ENCODE measurements at regions not wholly inside any gene's neighbourhood (a gene's known extent, or its start where the extent isn't known, plus 50 kb on each side); places are given as distances from the start of the nearest gene placed in this dataset.
"Not testable (repeated sequence)": the region's sequence is repeated elsewhere in the genome, so short reads cannot be mapped to it uniquely, and the experiment has no call there.

GRCh38 chr13:108056278-108056677 is 159.1 kb downstream of the LIG4 start:
- H3K27me3 ChIP-seq (ENCODE audit: control insufficient read depth, insufficient read depth, low read length), result no peaks in the 10 kb centered on the region
- no CpG with 5 or more reads among the region's 2 CpGs for WGBS (ENCODE audit: insufficient coverage)
- no peak overlapping the region for H3K27ac ChIP-seq (ENCODE audit: low read depth, low read length)
- DNase-seq (ENCODE audit: low read depth in 4 of 6, low spot score in 6 of 6), result peak in 3 of 6 donors; percentile 2 to 81 (median 63)
- H3K9me3 ChIP-seq (ENCODE audit: control insufficient read depth, insufficient read depth, low read length), result no peaks in the 10 kb centered on the region
- no peaks in the 10 kb centered on the region for H3K4me1 ChIP-seq (ENCODE audit: control insufficient read depth, insufficient read depth, low read length)
- H3K4me3 ChIP-seq (ENCODE audit: low read depth, low read length), result no peak overlapping the region
- no peaks in the 10 kb centered on the region for H3K36me3 ChIP-seq (ENCODE audit: control insufficient read depth, insufficient read depth, low read length)

GRCh38 chr13:108049211-108049610 is 166.1 kb downstream of the LIG4 start:
- no peak overlapping the region for H3K27ac ChIP-seq (ENCODE audit: low read depth, low read length)
- H3K4me1 ChIP-seq (ENCODE audit: control insufficient read depth, insufficient read depth, low read length), result no peaks in the 10 kb centered on the region
- no peak for DNase-seq (ENCODE audit: low read depth in 4 of 6, low spot score in 6 of 6)
- 83% methylated on average over 1 of the region's 4 CpGs for WGBS (ENCODE audit: insufficient coverage)
- H3K9me3 ChIP-seq (ENCODE audit: control insufficient read depth, insufficient read depth, low read length), result no peaks in the 10 kb centered on the region
- no peaks in the 10 kb centered on the region for H3K27me3 ChIP-seq (ENCODE audit: control insufficient read depth, insufficient read depth, low read length)
- H3K4me3 ChIP-seq (ENCODE audit: low read depth, low read length), result no peak overlapping the region
- no peaks in the 10 kb centered on the region for H3K36me3 ChIP-seq (ENCODE audit: control insufficient read depth, insufficient read depth, low read length)

GRCh38 chr13:108044954-108045353 is 170.4 kb downstream of the LIG4 start:
- H3K27ac ChIP-seq (ENCODE audit: low read depth, low read length), result no peak overlapping the region
- H3K4me1 ChIP-seq (ENCODE audit: control insufficient read depth, insufficient read depth, low read length), result no peaks in the 10 kb centered on the region
- H3K9me3 ChIP-seq (ENCODE audit: control insufficient read depth, insufficient read depth, low read length), result no peaks in the 10 kb centered on the region
- DNase-seq (ENCODE audit: low read depth in 4 of 6, low spot score in 6 of 6), result peak in 2 of 6 donors; percentile 2 to 49
- no peak overlapping the region for H3K4me3 ChIP-seq (ENCODE audit: low read depth, low read length)
- WGBS (ENCODE audit: insufficient coverage), result 33% methylated on average over 1 of the region's 1 CpG
- H3K36me3 ChIP-seq (ENCODE audit: control insufficient read depth, insufficient read depth, low read length), result no peaks in the 10 kb centered on the region
- no peaks in the 10 kb centered on the region for H3K27me3 ChIP-seq (ENCODE audit: control insufficient read depth, insufficient read depth, low read length)

GRCh38 chr13:108042866-108043265 is 172.5 kb downstream of the LIG4 start:
- H3K27me3 ChIP-seq (ENCODE audit: control insufficient read depth, insufficient read depth, low read length); H3K27ac ChIP-seq (ENCODE audit: low read depth, low read length); H3K36me3 ChIP-seq (ENCODE audit: control insufficient read depth, insufficient read depth, low read length); H3K9me3 ChIP-seq (ENCODE audit: control insufficient read depth, insufficient read depth, low read length); H3K4me1 ChIP-seq (ENCODE audit: control insufficient read depth, insufficient read depth, low read length); DNase-seq (ENCODE audit: low read depth in 4 of 6, low spot score in 6 of 6); H3K4me3 ChIP-seq (ENCODE audit: low read depth, low read length): not testable (repeated sequence)
- 60% methylated on average over 1 of the region's 6 CpGs for WGBS (ENCODE audit: insufficient coverage)

GRCh38 chr13:108037348-108037747 is 178.0 kb downstream of the LIG4 start:
- no CpG with 5 or more reads among the region's 1 CpG for WGBS (ENCODE audit: insufficient coverage)
- H3K4me1 ChIP-seq (ENCODE audit: control insufficient read depth, insufficient read depth, low read length), result no peaks in the 10 kb centered on the region

GRCh38 chr13:108036411-108036932 is 178.9 kb downstream of the LIG4 start:
- H3K27me3 ChIP-seq (ENCODE audit: control insufficient read depth, insufficient read depth, low read length), result no peaks in the 10 kb centered on the region
- no peaks in the 10 kb centered on the region for H3K36me3 ChIP-seq (ENCODE audit: control insufficient read depth, insufficient read depth, low read length)
- WGBS (ENCODE audit: insufficient coverage), result 80% methylated on average over 1 of the region's 4 CpGs
- no peaks in the 10 kb centered on the region for H3K4me1 ChIP-seq (ENCODE audit: control insufficient read depth, insufficient read depth, low read length)
- no peak overlapping the region for H3K27ac ChIP-seq (ENCODE audit: low read depth, low read length)
- no peak overlapping the region for H3K4me3 ChIP-seq (ENCODE audit: low read depth, low read length)
- no peaks in the 10 kb centered on the region for H3K9me3 ChIP-seq (ENCODE audit: control insufficient read depth, insufficient read depth, low read length)
- no peak for DNase-seq (ENCODE audit: low read depth in 4 of 6, low spot score in 6 of 6)

More at GRCh38 chr13:108037348-108037747, 178.0 kb downstream of the LIG4 start:
- H3K27me3 ChIP-seq (ENCODE audit: control insufficient read depth, insufficient read depth, low read length), result no peaks in the 10 kb centered on the region
- H3K4me3 ChIP-seq (ENCODE audit: low read depth, low read length), result no peak overlapping the region
- H3K36me3 ChIP-seq (ENCODE audit: control insufficient read depth, insufficient read depth, low read length), result no peaks in the 10 kb centered on the region
- DNase-seq (ENCODE audit: low read depth in 4 of 6, low spot score in 6 of 6), result no peak
- no peak overlapping the region for H3K27ac ChIP-seq (ENCODE audit: low read depth, low read length)
- no peaks in the 10 kb centered on the region for H3K9me3 ChIP-seq (ENCODE audit: control insufficient read depth, insufficient read depth, low read length)

GRCh38 chr13:108034909-108035410 is 180.4 kb downstream of the LIG4 start:
- 100% methylated on average over 3 of the region's 5 CpGs for WGBS (ENCODE audit: insufficient coverage)
- Histone ChIP-seq H3K27ac (ENCODE audit: low read depth, low read length) (no peak overlapping the region), H3K9me3 (ENCODE audit: control insufficient read depth, insufficient read depth, low read length) (no peaks in the 10 kb centered on the region), H3K4me1 (ENCODE audit: control insufficient read depth, insufficient read depth, low read length) (no peaks in the 10 kb centered on the region), H3K27me3 (ENCODE audit: control insufficient read depth, insufficient read depth, low read length) (no peaks in the 10 kb centered on the region), H3K36me3 (ENCODE audit: control insufficient read depth, insufficient read depth, low read length) (no peaks in the 10 kb centered on the region), H3K4me3 (ENCODE audit: low read depth, low read length) (no peak overlapping the region)
- DNase-seq (ENCODE audit: low read depth in 4 of 6, low spot score in 6 of 6), result no peak

- WGBS (ENCODE audit: insufficient coverage), result 100% methylated on average over 1 of the region's 3 CpGs
- Histone ChIP-seq H3K27ac (ENCODE audit: low read depth, low read length) (no peak overlapping the region), H3K27me3 (ENCODE audit: control insufficient read depth, insufficient read depth, low read length) (no peaks in the 10 kb centered on the region), H3K36me3 (ENCODE audit: control insufficient read depth, insufficient read depth, low read length) (no peaks in the 10 kb centered on the region), H3K4me1 (ENCODE audit: control insufficient read depth, insufficient read depth, low read length) (no peaks in the 10 kb centered on the region), H3K9me3 (ENCODE audit: control insufficient read depth, insufficient read depth, low read length) (no peaks in the 10 kb centered on the region), H3K4me3 (ENCODE audit: low read depth, low read length) (no peak overlapping the region)
- DNase-seq (ENCODE audit: low read depth in 4 of 6, low spot score in 6 of 6), result peak in 1 of 6 donors; percentile 16
These were observed 181.3 kb downstream of the LIG4 start for GRCh38 chr13:108033800-108034707.

GRCh38 chr13:108031865-108032264 is 183.5 kb downstream of the LIG4 start:
- H3K27me3 ChIP-seq (ENCODE audit: control insufficient read depth, insufficient read depth, low read length), result no peaks in the 10 kb centered on the region
- WGBS (ENCODE audit: insufficient coverage), result 81% methylated on average over 5 of the region's 5 CpGs
- H3K36me3 ChIP-seq (ENCODE audit: control insufficient read depth, insufficient read depth, low read length), result no peaks in the 10 kb centered on the region
- H3K27ac ChIP-seq (ENCODE audit: low read depth, low read length), result no peak overlapping the region
- no peak for DNase-seq (ENCODE audit: low read depth in 4 of 6, low spot score in 6 of 6)
- no peaks in the 10 kb centered on the region for H3K4me1 ChIP-seq (ENCODE audit: control insufficient read depth, insufficient read depth, low read length)
- H3K4me3 ChIP-seq (ENCODE audit: low read depth, low read length), result no peak overlapping the region
- H3K9me3 ChIP-seq (ENCODE audit: control insufficient read depth, insufficient read depth, low read length), result no peaks in the 10 kb centered on the region

GRCh38 chr13:108030769-108031168 is 184.6 kb downstream of the LIG4 start:
- H3K4me3 ChIP-seq (ENCODE audit: low read depth, low read length), result no peak overlapping the region
- no peak overlapping the region for H3K27ac ChIP-seq (ENCODE audit: low read depth, low read length)
- WGBS (ENCODE audit: insufficient coverage), result no CpG with 5 or more reads among the region's 1 CpG
- H3K27me3 ChIP-seq (ENCODE audit: control insufficient read depth, insufficient read depth, low read length), result no peaks in the 10 kb centered on the region
- no peaks in the 10 kb centered on the region for H3K4me1 ChIP-seq (ENCODE audit: control insufficient read depth, insufficient read depth, low read length)
- DNase-seq (ENCODE audit: low read depth in 4 of 6, low spot score in 6 of 6), result no peak
- no peaks in the 10 kb centered on the region for H3K36me3 ChIP-seq (ENCODE audit: control insufficient read depth, insufficient read depth, low read length)
- no peaks in the 10 kb centered on the region for H3K9me3 ChIP-seq (ENCODE audit: control insufficient read depth, insufficient read depth, low read length)
